Myocyte (in vitro differentiated cells): ENCODE measurements at regions not wholly inside any gene's neighbourhood (a gene's known extent, or its start where the extent isn't known, plus 50 kb on each side); places are given as distances from the start of the nearest gene placed in this dataset.

ENCODE experiments used
- DNase-seq: peaks from one replicate; pipeline ENCODE4 v3.0.0-alpha.2; 2012; ENCODE audit warnings: low read depth

DNA sequence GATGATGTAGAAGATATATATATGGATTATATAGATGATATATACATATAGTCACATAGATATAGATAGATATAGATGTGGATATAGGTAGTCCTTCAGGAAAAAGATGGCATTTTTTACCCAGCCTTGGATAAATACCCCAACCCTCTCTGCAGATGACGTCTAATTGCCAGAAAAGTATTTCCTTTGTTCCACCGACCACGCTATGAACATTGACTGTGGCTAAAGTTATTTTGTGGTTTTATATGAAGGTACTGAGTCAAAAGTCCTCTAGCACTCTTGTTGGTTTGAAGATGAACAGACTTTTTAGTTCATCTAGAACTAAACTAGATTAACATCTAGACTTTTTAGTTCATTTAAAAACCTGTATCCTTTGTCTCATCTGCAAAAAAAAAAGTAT, 207.7 kb downstream of the PLOD2 start:
- DNase-seq = peak; percentile 61

DNA sequence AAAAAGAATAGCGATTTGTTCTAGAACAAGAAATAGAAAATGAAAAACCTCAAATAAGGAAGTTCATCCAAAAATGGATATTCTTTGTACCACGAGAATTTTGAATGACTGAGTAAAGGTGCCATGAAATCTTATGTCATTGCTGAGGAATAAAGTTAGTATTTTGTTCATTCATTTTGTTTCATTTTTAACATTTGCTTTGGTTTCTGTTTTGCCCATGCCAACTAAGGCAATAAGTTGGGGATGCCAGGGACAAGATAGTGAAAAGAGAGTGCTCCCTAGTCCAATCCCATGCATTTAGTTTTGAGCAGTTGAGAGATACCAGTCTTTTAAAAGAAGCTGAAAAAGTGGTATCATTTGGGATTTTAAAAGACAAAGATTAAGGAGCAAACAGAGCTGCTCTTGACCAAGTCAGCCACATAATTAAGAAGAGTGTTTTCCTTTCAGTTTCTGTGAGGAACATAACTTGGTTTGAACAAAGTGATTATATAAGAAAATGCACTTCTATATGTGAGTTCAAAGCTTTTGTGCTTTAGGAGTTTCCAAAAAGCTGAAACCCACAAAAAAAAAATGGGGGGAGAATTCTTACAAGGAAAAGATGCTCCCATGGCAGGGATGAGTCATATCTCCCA, 201.4 kb downstream of the PLOD2 start:
- no peak for DNase-seq

DNA sequence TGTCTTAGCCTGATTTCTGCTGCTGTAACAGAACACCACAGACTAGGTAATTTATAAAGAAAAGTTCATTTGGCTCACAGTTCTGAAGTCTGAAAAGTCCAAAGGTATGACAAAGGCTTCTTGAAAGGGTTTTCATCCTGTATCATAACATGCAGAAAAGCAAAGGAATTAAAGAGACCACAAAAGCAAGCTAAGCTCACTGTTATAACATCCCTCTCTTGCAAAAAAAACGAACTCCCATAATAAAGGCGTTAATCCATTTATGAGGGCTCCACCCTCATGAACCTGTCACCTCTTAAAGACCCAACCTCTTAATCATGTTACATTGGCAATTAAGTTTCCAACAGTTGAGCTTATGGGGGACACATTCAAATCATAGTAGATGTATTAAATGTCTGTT, 197.9 kb downstream of the PLOD2 start:
- no peak for DNase-seq

DNA sequence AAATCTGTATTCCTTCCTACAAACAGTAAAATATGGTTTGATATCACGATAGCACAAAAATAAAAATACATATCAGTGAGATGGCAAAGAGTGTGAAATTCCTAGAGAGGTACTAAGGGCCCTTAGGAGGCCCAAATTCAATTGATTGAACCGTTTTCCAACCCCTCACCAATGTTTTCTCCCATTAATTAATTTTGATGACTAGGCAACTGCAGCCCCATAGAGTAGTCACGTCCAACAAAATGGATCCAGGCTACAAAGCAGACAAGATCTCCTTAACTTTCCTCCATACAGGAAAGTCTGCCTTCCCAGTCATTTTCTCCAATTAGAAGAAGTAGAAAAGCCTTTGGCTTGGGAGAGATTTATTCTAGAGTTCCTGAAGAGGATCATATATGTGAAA, 193.9 kb downstream of the PLOD2 start:
- DNase-seq = no peak

GRCh38 chr3:145971186-145971585, 189.8 kb downstream of the PLOD2 start:
- DNase-seq = no peak

GRCh38 chr3:145972851-145973250, 188.1 kb downstream of the PLOD2 start:
- DNase-seq = no peak

DNA sequence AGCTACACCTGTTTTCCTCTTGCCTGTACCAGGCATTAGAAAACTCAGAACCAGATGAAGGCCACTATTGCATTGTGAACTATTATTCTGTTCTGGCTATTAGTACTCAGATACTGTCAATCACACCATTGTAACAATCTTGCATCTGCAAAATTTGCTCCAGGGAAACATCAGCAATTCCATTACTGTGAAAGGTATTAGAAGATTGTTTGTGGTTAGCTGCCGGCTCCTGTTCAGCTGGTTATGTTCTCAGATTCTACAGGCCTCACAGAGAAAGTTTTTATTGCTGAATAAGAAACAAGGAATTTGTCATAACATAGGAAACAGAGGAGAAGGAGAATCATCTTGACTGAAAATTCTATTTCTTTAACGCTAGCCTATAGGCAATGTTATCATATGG, 179.9 kb downstream of the PLOD2 start:
- DNase-seq = peak; percentile 23

GRCh38 chr3:145983101-145983500, 177.9 kb downstream of the PLOD2 start:
- DNase-seq = no peak
